DMS53 treated with DMSO at 0.1 percent for 48 hours (cell line): ENCODE measurements at regions not wholly inside any gene's neighbourhood (a gene's known extent, or its start where the extent isn't known, plus 50 kb on each side); places are given as distances from the start of the nearest gene placed in this dataset.

Experiments
- DNase-seq: peaks from one replicate; lab custom pipeline; 2025; ENCODE audit not compliant: unreplicated experiment; lab: John Stamatoyannopoulos, UW

- DNase-seq, result no peak
Observed at GRCh38 chr3:182704926-182705325, 88.4 kb upstream of the ATP11B start.

- DNase-seq, result no peak
Observed at GRCh38 chr3:182708810-182709209, 84.5 kb upstream of the ATP11B start.

DNA sequence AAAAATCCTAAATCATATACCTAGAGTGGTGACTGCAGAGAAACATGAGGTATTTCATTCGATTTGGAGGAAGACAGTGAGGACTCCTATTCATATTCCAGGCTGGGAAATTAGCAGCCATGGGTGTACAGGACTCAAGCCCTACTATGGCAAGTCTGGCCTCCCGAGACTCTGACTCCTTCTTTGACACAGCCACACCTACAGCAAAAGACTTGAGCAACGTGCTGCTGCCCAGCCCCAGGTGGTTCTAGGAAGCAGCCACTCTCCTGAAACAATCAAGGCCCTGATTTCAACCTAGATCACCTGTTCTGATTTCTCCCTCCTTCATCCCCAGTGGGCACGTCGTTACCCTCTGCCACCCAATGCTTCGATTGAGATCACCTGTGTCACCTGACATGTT is 84.0 kb upstream of the ATP11B start:
- no peak for DNase-seq

- DNase-seq, result peak; percentile 36
Observed at GRCh38 chr3:182710557-182711157, 82.6 kb upstream of the ATP11B start.

DNA sequence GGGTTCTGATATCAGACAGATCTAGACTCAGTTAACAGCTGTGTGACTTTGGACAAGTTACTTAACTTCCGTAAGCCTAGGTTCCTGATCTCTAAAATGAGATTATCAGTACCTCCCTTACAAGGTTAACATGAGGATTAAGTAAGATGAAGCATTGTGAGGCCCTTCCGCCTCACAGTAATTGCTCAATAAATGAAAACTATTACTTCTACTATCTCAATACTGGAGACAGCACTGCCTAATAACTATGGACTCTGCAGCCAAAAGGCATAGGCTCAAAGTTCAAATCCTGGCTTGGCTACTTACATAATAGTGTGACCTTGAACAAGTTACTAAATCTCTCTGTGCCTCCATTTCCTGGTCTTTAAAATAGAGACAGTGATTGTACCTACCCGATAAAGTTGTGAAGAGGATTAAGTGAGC is 82.0 kb upstream of the ATP11B start:
- DNase-seq, result no peak

- no peak for DNase-seq
Observed at GRCh38 chr3:182711853-182712252, 81.5 kb upstream of the ATP11B start.

- DNase-seq, result no peak
Observed at GRCh38 chr3:182713111-182713510, 80.2 kb upstream of the ATP11B start.

DNA sequence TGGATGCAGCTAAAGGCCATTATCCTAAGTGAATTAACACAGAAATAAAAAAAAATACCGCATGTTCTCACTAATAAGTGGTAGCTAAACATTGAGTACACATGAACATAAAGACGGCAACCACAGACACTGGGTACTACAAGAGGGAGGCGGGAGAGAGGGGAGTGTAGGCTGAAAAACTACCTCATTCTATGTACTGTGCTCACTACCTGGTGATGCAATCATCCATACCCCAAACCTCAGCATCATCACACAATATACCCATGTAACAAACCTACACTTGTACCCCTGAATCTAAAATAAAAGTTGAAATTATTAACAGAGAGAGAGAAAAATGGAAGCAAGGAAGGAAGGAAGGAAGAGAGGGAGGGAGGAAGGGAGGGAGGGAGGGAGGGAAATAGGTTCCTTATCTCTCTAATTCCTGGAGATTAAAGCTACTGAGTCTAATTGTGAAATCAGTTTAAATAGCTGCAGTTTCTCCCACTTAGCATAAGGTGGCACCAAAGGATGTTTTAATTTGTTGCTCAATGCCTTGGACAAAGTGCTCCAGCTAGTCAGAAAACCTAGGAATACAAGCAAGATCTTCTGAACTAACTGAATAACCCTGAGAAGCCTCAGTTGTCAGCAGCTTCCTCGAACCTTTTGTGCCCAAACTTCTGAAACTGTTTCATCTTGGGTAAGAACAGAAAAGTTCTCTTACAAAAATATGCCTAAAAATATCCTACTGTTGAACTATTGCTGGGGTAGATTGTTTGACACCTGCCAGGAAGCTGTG is 79.4 kb upstream of the ATP11B start:
- peak; percentile 52 for DNase-seq

- no peak for DNase-seq
Observed at GRCh38 chr3:182715006-182715405, 78.3 kb upstream of the ATP11B start.

- DNase-seq, result no peak
Observed at GRCh38 chr3:182716114-182716688, 77.1 kb upstream of the ATP11B start.

DNA sequence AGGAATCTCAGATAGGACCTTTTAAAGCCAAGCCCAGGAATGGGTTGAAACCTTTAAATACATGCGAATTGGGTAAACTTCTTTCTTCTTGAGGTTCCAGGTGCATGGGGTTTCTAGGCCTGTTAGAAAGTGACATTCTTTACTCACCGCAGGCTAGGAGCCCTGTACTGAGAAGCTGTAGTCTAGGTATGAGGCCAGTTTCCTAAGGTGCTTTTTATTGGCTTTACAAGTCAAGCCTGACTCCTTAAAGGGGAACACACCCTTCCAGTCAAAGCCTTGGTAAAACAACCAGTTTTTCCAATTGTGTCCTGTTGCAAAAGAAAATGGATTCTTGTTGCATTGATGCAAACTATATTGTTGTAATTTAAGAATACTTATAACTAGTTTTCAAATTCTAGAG is 76.1 kb upstream of the ATP11B start:
- DNase-seq, result no peak

DNA sequence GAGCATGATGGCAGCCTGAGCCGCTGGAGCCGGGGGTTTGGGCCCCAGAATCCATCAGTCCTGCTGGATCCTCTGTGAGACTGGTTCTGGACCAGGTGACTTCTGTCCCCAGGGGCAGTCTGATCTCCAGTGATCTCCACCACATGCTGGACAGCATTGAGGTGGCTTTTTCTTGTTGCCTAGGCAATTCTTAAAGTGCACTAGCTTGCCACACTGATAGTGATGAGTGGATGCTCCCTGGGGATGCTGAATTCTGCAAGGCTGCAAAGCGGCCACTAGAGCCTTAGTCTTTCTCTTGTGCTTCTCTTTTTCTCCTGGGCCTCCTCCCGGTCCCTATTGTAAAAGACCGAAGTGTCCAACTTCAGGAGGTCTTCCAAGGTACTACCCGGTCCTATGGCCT is 70.4 kb upstream of the ATP11B start:
- no peak for DNase-seq

GRCh38 chr3:182723596-182723995 is 69.7 kb upstream of the ATP11B start:
- no peak for DNase-seq

GRCh38 chr3:182725372-182726251 is 67.7 kb upstream of the ATP11B start:
- no peak for DNase-seq

DNA sequence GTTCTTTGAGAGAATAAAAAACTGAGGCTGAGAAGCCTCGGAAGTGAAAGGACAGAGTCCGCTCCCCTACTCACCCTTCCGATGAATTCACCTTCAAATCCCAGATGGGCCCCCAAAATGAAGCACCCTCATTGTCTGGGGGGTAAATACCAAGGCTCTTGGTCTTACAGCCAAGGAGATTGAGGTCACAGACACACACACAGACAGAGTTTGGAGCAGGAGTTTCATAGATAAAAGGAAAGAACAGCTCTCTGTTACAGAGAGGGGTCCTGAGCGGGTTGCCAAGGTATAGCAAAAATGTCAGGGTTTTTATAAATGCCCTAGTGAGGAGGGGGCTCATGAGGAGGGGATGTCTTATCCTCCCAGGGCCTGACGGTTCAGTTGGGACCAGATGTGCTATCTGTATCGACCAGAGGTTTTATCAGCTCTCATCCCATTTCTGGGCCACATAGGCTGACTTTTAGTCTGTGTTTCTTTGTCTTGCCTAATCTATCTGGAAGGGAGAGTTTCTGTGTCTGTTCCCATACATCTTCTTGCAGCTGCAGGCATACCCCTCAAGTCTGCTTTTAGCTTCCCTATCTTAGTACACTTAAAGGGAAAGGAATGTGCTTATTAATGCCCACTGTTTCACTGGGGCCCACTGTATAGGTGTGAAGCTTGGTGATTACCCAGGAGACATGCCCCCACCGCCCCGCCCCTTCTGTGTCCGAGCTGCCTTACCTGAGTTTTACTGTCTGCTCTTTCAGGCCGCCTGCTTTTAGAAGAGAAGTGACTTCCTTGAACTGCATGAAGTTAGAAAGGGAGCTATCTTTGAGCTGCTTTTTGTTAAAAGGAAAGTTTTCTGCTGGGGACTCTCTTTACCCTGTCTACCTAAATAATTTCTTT is 66.8 kb upstream of the ATP11B start:
- no peak for DNase-seq

- no peak for DNase-seq
Observed at GRCh38 chr3:182728238-182728637, 65.1 kb upstream of the ATP11B start.

GRCh38 chr3:182729903-182730674 is 63.2 kb upstream of the ATP11B start:
- DNase-seq, result no peak

DNA sequence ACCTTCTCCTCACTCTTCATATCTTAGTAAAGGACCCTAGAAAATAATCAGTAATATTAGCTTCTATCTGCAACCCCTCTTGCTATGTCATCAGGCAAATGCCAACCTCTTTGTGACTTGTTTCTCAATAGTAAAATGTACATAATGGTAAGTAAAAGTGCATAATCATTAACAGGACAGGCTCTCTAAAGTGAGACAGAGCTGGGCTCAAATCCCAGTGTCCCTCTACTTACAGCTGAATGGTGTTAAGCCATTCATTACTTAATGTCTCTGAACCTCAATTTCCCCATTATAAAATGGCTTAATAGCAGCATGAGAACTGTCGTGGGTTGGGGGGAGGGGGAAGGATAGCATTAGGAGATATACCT is 62.6 kb upstream of the ATP11B start:
- no peak for DNase-seq

DNA sequence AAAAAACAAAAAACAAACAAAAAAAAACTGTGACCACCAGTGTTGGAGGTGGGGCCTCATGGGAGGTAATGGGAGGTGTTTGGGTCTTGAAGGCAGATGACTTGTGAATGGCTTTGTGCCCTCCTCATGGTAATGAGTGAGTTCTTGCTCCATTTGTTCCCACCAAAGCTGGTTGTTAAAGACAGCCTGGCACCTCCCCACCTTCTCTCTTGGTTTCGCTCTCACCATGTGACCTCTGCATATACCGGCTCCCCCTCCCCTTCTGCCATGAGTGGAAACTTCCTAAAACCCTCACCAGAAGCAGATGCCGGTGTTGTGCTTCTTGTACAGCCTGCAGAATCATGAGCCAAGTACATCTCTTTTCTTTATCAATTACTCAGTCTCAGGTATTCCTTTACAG is 61.5 kb upstream of the ATP11B start:
- DNase-seq, result no peak
